ENCODE measurements at regions not wholly inside any gene's neighbourhood (a gene's known extent, or its start where the extent isn't known, plus 50 kb on each side); places are given as distances from the start of the nearest gene placed in this dataset.

DNA sequence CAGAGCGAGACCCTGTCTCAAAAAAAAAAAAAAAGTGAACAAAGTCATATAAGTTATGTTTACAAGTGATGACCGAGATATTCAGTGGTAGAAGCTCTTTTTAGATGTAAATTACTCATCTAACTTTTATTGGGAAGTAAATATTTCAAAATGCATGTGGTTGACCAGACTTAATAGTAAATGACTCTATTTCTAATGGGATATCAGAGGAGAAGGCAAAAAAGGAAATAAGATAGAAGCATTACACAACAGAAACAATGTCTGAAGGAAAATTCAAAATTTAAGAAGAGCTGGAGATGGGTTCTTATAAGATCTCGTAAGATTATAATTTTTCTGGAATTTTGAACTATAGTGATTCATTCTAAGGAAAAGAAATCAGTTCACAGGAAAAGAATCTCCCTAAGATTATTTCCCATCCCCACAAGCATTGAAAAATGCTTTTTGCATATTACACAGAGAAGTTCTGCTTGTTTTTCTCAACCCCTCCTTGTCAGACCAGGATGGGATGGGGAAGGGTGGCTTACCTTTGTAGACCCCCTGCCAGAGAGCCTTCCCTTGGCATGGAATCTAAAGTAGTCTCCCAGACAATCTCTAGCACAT lies 63.1 kb upstream of the STK38L start:
- no peak for DNase-seq

DNA sequence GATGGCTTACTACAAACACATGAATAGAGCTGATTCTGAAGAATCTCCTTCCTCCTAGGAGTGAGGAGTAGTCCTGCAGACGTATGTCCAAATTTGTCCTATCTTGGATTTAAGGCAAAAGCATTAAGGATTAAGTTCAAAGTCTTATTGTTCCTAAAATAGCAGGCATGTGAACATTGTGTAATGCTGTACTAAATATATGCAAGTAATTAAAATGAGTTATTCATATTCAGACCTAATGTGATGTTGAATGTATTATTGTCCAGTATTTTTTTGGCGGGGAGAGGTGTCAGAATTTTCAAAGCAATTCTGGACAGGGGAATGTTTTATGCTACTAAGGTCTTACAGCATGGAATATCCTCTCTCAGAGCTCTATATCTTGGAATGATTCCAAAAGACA lies 60.7 kb upstream of the STK38L start:
- no peak for DNase-seq

DNA sequence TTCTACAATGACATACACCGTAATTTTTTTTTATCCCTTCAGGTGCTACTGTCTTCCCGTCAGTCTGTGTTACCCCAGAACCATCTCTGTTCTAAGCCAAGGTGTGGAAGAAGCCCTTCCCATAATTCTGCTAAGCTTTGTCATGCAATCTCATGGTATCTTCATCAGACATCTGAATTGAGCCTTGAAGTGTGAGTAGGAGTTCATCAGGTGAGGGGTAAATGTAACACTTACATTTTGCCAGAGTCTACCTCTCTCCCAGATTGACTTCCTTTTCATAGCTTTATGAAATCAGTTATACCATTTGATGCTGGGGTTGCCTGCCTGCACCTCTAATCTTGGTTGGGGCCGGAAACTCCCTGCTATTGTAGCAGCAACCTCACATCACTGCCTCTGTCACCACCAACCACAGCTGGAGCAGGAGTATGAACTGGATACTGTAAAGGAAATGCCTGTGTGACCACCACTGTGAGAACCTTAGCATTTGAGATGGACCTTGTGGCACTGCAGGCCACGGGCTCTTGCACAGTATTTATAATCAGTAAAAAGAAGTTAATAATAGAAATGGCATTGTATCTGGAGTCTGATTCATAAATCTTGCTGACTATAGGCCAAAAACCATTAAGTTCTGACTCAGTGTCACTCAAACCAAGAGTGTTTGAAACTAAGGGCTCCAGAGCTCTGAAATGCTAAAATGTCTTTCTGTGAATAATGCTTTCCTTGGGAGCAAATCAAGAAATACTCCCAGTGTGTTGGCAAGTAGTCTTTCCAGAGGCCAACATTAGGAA lies 58.7 kb upstream of the STK38L start:
- DNase-seq, result no peak

DNA sequence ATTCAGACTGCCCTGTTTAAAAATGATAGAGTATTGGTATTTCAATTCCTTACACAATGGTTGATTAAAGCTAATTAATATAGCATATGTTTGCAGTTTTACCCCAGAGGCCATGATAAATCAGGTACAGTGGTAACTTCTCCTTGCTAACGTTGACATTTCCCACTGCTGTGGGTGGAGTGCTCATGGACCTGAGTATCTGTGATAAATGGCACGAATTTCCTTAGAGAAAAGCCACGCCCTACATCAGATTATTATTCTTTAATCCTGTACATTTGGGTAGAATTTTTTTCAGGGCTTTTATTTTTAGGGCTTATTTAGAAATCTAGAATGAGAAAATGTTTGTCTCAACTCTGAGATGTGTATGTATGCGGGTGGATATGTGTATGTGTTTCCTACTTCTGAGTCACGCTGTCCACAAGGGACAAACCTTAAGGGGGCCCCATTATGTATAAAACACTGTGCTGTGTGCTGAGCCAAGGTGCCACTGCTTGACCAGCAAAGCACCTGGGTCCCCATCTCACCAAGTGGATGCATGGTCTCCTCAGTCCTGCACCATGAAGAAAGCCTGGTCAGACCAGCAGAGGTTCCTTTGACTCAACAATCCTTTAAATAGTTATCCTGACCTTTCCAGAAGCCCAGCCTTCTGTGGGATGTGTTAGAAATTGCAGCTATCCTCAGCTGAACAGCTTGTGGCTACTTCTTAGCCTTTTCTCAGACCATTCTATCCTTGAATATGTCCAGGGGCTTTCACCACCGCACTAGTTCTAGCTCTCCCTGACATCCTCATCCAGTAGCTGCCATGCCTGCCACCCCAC lies 57.9 kb upstream of the STK38L start:
- DNase-seq, result no peak

DNA sequence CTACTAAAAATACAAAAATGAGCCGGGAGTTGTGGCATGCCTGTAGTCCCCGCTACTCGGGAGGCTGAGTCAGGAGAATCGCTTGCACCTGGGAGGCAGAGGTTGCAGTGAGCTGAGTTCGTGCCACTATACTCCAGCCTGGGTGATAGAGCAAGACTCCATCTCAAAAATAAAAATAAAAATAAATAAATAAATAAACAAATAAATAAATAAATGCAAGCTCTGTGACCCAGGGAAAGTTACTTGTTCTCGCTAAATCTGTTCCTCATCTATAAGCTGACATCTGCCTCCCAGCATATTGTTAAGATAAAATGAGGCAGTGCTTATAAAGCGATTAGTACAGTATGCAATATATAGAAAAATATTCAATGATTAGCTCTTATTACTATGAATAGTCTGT lies 56.4 kb upstream of the STK38L start:
- DNase-seq, result no peak

DNA sequence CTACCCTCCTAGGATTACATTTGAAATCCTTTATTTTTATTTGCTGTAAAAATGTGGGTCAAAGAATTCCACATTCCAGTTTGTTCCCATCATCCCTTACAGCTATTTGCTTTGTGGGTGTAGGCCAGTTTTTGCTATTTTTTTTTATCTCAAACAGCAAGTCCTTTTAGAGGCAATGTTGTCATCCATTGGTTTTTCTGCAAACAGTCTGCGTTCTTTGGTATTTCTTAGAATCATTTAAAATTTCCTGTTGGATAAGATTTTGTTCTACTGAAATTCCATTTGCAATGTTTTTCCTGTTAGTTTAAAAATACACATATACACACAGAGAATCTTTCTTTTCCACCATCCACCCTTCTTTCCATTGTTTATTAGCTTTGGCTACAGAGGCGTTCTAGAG lies 53.3 kb upstream of the STK38L start:
- DNase-seq, result no peak

DNA sequence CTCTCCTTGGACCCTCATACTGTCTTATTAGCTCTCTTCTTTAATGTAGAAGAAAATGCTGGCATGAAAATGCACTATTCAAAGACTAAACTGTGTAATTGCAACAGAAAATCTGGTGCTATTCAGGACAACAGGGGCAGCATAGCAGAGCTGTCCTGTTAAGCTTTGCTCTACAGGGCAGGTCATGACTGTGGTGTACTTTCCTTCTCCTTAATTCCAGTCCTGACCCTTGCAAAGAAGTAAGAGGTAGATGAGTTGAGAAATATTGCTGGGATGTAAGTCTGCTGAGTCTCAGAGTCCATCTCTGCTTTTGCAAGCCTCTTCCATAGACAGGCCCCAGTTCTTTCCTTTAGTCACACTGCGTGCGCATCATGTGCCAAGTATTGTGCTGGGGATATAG lies 52.6 kb upstream of the STK38L start:
- DNase-seq, result no peak

DNA sequence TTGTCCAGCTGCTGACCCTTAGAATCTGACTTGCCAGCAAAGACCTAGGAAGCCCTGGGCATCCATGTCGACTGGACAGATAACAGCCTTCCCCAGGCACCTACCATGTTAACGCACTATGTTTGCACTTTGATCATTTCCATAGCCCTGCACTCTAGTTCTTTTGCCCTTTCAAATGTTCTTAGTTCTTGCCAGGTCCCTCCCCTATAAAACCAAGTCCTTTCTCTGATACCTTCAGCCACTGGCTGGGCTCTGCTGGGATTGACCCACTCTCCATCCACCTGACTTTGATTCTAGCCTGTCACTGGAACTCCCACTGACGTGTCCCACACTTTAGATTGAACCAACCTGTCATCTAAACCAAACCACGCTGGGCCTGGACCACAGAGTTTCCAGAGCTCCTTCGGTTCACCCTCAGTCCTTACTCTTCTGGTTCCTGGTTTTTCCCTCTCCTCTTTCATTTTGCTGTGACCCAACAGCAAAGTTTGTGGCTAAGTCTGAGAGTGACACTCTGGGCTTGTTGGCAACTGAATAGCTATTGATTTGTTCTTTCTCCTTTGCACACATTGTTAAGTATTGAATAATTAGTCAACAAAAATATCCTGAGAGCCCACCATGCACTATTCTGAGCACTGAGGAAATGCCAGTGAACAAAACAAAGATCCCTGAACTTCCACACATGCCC lies 51.8 kb upstream of the STK38L start:
- no peak for DNase-seq

DNA sequence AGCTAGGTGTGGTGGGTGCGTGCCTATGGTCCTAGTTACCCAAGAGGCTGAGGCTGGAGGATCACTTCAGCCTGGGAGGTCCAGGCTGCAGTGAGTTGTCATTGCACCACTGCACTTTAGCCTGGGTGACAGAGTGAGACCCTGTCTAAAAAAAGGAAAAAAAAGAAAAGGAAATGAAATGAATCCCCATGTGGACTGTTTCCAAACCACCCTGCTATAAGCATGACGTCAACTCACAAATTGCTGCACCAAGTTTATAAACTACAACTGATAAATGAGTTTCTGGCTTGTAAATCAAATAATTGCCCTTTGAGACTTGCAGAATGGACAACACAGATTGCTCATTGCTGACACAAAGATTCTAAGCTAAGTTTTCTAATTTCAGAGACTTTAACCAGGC lies 51.0 kb upstream of the STK38L start:
- no peak for DNase-seq

DNA sequence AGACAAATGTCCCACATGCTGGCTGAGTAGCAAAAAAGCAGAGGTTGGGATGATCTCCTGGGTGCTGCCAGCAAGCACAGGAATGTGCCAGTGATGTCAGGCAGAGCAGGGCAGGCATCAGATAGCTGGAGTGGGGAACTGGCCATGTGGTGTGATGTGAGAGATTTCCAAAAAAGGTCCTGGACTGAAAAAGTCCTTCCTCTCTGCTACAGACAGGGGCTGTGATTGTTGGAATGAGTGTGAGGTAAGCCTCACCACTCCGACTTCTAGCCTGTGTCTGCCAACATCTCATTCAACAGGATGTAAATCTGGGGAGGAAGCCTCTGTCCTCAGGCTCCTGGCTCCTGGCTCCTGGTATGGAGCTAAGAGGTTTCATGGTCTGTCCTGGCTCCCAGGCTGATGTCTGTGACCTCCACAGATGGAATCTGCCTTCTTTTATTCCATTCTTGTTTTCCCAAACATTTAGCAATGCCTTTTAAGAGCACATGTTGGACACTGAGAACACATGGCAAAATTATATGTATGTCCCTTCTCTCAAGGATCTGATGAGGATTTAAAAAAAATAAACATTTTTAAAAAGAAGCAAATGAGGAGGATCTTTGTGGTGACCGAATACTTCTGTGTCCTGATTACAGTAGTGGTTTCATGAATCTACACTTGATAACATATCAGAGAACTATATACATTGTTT lies 50.1 kb upstream of the STK38L start:
- no peak for DNase-seq
